ELF-1 (cell line): ENCODE measurements at regions not wholly inside any gene's neighbourhood (a gene's known extent, or its start where the extent isn't known, plus 50 kb on each side); places are given as distances from the start of the nearest gene placed in this dataset.

Experiments used
- DNase-seq: peaks from one replicate; pipeline ENCODE4 v3.0.0-alpha.2; 2016; ENCODE audit warnings: low read depth, low spot score

DNA sequence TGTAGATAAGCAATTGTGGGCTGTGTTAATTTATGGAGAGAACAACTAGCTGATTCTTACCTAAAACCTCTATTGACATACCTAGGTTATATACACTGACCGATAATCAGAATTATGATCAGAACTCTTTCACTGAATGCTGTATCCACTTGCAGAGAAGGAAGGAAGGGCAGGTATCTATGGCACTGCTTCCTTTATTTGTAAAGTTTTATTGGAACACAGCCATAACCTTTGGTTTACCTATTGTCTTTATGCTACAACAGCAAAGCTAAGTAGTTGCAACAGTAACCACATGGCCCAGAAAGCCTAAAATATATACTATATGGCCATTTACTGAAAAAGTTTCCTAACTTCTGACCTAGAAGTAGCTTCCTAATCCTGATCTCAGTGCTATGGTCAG is 358.9 kb upstream of the ARID1B start:
- DNase-seq = no peak

DNA sequence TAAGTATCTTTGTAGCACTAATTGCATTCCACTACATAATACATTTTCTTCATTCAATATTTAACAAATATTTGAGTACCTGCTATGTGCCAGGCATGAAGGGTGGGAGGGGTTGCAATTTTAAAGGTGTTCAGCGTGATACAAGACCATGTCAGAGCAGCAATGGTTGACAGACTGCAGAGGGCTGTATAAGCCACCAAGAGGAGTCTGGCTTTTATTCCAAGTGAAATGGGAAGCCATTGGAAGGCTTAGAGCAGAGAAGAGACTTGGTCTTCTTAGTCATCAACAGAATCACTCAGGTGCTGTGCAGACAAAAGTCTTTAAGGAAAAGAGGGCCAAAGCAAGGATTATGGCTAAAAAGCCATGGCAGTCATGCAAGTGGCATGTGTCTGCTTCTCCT is 360.8 kb upstream of the ARID1B start:
- no peak for DNase-seq

DNA sequence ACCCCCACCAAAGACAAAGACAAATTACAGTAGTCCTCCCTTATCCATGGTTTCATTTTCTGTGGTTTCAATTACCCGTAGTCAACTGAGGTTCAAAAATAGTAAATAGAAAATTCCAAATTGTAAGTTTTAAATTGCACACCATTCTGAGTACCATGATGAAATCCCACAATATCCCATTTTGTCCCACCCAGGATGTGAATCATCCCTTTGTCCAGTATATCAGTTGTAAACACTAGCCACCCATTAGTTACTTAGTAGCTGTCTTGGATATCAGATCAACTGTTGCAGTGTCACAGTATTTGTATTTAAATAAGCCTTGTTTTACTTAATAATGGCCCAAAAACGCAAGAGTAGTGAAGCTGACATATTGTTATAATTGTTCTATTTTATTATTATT is 364.0 kb upstream of the ARID1B start:
- no peak for DNase-seq

DNA sequence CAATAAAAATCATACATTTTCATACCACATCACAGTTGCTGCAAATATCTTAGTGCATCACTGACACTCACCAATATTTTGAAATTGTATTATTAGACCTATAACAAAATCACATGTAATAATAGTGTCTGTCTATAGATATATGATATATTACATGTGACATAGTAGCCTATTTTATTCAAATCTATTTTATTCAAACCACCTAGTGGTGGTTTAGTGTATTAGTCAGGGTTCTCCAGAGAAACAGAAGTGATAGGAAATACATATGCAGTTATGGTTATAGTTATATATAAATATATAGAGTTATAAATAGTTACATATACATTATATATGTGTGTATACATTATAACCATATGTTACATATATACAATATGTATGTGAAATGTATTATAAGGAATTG is 366.5 kb upstream of the ARID1B start:
- no peak for DNase-seq

DNA sequence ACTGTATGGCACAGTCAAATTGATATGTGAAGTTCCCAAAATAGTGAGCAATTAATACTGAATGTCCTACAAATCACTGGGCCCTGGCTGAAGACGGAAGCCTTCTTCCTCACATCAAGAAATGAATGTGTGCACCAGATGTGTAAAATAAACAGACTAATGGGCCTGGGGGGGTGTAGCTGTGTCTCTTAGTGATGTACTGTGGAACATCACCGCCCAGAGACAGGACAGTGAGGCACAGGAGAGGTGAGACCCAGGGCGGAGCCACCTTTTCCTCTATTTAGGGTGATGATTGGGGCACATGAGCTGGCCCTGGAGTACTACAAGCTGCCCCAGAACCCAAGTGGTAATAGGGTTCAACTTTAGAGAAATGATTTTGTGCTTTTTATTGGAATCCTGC is 368.5 kb upstream of the ARID1B start:
- DNase-seq = no peak

DNA sequence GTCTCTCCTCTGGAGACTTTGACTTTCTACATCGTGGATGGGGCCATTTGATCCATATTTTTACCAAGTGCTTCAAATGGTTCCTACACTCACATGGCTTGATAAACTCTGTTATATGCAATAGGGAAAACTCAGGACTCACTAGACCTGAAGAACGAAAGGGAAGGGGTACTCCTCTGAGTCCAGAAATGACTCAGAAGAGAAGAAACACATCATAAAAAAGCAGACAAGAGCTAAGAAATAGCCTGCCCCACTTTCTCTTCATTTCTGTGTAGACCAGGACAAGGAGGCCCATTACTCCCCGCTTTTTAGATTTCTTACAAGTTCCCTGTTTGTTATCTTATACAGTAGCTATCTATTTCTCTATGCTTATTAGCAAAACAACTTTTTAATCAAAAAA is 369.8 kb upstream of the ARID1B start:
- DNase-seq = no peak

DNA sequence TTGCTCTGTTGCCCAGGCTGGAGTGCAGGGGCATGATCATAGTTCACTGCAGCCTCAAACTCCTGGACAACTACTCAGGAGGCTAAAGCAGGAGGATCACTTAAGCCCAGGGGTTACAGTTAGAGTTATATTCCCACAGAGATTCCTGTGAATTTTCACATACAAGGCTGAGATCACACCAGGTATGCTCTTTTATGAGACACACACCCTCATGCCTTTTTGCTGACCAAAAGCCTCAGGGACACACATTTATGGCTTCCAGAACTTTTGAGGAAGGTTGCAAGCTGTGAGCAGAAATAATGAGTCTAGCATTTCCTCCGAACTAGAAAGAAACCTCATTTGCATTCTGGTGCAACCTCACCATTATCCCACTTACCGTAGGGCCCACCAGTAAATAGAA is 370.5 kb upstream of the ARID1B start:
- DNase-seq = no peak

DNA sequence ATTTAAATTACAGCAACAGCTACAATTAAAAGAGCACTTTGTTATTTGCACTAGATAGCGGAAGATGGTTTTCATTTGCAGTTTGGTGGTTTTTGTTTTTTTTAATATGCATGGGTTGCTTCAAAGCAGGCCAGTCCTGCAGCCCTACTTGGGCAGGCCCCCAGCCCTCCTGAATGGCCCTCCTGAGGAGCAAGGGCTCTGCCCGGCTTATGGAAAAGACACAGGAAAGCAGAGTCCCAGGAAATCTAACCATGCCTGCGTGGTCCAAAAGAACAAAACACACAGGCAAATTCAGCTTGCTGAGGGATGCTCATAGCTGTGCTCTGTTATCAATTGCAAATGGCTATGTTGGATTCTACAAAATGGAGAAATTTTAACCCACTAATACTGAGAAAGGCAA is 371.1 kb upstream of the ARID1B start:
- no peak for DNase-seq

DNA sequence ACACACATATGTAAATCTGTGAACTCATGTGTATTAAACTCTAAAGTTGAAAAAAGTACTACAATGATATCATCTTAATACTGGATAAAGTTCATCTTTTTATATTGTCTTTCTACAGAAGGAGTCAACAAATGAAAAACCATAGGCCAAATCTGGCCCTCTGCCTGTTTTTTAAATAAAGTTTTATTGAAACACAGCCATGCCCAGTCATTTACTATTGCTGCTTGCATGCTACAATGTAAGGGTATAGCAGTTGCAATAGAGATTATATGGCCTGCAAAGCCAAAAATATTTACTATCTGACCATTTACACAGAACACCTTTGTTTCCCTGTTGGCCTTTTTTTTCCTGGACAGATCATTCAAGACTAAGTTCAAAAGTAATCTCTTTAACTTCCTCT is 374.6 kb upstream of the ARID1B start:
- DNase-seq = no peak

DNA sequence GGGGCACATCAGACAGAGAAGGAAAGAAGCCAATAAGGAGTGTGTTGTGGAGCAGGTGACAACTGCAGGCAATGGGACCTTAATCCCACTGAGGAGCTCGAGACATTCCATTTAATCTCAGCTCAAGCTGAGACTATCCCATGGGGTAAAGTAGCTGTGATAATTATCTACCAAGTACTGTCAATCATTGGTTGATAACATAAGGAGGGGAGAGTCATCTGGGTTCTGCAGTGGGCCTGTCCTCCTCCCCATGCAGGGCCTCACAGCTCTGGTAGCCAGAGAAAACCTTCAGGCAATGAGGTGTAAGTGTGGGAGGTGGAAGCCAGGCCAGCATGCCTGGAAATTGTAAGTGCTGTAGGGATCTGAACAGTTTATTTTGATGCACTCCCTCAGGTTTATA is 375.0 kb upstream of the ARID1B start:
- no peak for DNase-seq

DNA sequence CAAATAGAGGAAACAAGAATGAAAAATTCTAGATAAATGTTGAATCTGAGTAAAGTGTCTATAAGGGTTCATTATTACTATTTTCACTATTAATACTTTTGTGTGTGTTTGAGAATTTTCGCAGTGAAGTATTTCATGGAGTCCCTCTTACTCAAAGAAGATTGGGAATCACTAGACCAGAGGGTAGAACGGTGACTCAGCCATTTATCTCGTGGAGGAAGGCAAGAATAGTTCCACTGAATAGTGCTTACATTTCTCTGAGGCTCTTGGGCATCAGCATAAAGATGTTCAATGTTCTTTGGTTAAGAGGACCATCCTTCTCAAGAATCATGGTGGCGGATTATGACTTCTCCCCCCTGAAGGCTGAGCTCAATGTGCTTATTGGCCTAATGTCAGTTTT is 376.7 kb upstream of the ARID1B start:
- no peak for DNase-seq

DNA sequence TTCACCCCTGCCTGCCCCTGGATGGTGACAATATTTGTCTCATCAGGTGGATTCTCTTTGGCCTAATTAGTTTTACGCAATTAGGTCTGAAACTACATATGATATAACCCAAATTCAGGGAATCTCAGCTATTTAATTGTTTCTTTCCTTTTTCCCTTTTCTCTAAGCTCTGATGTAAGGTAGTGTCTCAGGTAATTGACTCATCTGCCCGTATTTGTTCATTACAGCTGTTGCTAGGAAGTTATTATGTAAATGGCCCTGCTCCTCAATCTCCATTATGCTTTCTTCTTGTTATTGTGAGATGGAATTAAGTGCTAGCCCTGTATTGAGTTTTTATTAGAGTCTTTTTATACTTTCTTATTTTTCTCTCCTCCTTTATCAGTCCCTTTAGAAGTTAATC is 378.2 kb upstream of the ARID1B start:
- no peak for DNase-seq

DNA sequence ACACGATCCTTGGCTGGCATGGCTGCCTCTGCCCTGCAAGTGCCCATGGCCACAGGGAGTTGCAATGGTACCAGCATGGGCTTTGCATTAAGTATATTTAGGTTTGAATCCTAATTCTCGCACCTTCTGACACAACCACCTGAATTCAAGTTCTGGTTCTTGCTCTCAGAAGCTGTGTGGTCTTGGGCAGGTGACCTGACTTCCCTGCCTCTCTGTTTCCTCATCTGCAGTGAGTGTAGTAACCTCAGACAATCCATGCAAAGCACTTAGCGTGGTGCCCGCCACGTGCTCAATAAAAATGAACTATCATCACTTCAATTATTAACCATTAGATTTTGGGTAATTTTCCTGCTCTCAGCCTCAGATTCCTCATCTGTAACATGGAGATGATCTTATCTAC is 378.8 kb upstream of the ARID1B start:
- DNase-seq = no peak

DNA sequence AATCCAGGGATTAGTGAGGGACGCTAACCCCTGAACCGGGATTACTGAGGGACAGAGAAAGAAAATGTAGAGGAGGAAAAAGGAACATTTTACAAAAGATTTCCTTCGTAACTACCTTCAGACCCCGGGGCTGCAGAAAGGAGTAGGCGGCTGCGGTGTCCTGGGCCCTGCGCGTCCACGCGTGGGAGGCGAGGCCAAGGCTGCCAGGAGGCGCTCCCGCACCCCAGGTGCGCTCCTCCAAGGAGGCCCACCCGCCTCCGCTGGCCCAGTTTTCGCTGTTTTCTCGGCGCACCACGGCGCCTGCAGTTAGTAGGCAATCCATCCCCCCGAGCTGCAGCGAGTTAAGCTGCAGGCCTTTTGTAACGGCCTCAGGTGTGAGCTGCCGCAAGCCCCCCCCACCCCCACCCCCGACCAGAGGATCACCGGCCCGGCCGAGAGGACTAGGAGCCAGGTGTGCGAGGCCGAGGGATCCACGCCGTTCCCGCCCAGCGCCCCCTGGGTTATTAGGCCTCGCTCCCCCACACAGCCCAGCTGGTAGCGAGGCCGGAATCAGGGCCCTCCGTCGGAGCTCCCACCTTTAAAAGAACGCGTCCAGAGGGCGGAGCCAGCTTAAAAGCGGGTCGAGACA is 380.3 kb upstream of the ARID1B start:
- DNase-seq = no peak

DNA sequence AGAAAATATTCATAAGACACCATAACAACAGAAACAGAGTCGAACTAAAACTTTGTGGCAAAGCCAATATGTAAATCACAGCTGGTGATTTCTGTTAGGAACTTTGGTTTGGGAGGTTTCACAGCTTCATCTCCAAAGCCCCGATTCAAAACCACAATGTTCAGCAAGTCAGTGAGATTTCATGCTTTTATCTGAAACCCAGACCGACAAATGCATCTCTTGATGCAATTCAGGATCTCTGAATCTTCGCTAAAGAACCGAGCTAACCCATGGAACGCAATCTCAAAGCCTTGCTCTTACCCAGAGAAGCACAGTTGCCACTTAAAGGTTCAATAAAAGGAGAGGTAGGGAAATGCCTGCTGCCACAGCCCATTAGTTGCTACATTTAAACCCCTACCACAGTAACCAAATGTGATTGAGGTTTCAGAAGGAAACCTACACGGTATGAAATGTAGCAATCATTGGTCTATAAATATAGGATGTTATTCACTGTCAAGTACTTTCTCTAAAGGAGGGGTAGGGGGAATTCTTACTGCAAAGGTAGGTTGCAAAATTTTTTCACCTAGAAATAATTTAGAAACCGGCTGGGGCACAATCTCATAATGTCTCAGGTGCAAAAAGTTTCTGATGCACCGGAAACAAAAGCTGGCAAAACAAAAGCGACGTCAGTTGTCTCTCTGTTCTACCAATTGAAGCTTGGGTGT is 381.0 kb upstream of the ARID1B start:
- no peak for DNase-seq

DNA sequence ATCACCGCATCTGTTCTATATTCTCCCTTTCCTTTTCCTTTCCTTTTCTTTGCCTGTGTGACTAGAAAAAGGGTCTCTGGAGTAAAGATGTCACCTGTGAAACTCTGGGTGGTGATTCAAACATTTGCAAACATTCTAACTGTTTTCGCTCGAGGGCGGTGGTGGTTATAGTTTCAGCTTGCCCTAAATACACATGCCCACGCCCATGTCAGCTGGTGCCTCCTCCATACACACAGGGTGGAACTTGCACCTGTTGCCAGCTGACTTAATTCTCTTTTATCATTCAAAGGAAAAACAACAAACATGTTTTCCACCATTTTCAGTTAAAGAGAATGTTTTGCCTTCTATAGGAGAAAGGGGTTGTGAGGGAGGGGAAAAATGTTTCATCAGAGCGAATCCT is 381.9 kb upstream of the ARID1B start:
- no peak for DNase-seq

DNA sequence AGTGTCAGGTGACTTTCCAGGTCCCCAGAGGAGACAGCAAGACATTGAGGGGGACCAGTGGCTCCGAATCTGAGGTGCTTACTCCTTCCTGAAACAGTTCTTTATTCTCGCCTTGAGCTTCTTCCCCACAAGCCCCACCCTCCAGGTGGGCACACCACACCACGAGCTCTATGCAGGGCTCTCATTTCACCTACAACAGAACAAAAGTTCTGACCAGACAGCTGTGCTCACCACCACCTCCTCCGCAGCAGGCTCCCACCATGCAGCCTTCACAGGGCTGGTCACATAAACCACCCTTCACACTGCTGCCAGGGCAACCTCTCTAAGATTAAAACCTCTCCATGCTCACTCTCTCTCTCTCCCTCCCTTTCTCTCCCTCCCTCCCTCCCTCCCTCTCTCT is 384.5 kb upstream of the ARID1B start:
- no peak for DNase-seq

DNA sequence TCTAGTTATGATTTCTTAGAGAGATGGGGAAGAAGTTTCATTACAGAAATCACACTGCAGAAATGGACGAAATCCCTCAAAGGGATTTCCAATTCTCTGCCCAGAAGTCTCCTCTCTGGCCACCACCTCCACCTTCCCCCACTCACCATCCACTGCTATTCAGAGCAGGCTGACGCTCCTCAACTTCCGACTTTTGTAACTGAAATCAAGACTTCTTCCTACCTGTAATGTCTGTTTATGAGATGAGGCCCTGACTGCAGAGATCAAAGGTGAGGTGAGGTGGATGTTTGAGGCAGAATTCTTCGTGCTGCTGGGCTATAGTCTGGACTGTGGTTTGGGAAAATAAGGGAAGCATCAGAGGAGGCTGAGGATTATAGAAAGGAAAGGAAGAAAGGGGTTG is 385.2 kb upstream of the ARID1B start:
- no peak for DNase-seq

DNA sequence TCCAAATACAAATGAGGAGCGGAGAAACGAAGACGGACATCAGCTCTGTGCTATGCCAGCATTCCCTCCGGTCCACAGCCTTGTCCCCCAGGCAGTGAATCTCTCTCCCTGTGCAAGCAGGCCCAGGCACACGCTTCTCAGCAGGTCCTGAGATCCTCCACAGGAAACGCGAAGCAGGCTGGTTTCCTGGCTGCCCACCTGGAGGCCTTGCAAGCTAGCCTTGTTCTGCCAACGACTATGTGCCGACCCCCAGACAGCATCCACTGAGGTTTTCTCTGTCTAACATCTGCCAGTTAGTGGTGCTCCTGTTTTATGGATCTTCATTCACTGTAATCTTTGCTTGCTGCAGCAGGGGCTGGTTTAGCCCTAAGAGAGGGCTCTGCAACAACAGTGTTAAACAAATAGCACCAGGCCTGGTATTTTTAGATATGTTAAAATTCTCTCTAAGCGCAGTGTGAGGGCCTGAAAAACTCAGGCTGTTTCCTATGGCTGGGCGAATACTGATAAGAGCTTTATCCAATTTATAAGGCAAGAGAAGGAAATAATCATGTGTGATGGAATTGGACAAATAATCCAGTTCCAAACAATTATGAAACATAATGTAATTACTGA is 386.0 kb upstream of the ARID1B start:
- no peak for DNase-seq

DNA sequence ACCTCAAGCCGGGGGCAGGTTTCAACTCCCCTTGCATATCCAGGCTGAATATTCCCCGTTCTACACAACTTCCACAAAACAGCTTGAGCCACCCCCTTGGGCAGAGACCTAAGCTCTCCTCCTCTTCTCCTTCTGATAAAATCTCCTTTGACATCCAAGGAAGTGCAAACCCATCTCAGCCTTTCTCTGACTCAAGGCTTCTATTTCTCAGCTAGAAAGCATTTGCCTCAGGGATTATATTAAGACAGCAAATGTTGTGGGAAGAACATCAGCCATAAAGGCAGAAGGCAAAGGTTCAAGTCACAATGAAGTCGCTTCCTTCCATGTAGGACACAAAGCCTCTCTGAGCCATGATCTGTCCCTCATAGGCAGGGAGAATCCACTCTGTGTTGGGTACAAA is 386.6 kb upstream of the ARID1B start:
- DNase-seq = no peak

DNA sequence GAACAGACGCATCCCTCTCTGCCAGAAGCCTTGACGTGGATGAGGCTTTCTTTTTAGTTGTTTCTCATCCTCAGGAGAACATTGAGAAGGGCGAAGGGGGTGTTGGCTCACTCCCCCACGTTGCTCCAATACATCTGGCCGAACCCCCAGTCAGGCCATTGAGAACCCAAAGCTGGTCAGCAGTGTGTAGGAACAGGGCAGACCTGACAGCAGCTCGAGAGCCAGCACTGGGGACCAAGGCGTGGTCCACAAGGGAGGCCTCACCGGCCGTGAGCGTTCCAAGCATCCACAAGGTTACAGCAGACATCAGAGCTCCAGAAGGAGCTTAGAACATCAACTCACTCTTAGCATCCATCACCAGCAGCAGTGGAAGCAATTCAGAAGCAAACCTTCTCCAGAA is 387.9 kb upstream of the ARID1B start:
- no peak for DNase-seq

DNA sequence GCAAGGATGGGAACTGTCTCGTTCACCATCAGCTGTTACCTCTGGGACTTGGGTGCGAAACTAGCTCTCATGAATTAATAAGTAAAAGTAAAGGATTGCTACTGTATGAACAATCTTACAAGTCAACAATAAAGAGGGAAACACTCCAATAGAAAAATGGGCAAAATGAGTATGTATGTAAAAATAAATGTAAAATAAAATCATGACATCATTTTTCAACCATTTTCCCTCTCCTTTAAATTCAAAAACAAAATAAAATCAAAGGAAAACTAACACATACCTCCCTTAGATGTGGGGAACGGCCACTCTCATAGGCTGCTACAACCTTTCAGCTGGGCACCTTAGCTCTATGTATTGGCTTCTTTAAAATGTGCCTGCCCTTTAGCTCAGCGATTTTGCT is 389.7 kb upstream of the ARID1B start:
- no peak for DNase-seq

DNA sequence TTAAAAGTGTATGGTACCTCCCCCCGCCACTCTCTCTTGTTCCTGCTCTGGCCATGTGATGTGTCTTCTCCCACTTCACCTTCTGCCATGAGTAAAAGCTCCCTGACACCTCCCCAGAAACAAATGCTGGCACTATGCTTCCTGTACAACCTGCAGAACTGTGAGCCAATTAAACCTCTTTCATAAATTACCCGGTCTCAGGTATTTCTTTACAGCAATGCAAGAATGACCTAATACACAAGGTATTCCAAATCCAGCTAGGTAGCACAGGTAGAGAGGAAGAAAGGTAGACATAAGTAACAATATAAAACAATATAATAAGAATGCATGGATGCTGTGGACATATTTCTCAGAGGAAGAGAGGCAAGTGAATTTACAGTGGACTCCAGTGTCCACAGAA is 394.1 kb upstream of the ARID1B start:
- no peak for DNase-seq
